ENCODE measurements at regions not wholly inside any gene's neighbourhood (a gene's known extent, or its start where the extent isn't known, plus 50 kb on each side); places are given as distances from the start of the nearest gene placed in this dataset.
A peak's percentile ranks its signal among the peaks of the same experiment; 100 is the strongest.
"Not testable (repeated sequence)": the region's sequence is repeated elsewhere in the genome, so short reads cannot be mapped to it uniquely, and the experiment has no call there.

DNA sequence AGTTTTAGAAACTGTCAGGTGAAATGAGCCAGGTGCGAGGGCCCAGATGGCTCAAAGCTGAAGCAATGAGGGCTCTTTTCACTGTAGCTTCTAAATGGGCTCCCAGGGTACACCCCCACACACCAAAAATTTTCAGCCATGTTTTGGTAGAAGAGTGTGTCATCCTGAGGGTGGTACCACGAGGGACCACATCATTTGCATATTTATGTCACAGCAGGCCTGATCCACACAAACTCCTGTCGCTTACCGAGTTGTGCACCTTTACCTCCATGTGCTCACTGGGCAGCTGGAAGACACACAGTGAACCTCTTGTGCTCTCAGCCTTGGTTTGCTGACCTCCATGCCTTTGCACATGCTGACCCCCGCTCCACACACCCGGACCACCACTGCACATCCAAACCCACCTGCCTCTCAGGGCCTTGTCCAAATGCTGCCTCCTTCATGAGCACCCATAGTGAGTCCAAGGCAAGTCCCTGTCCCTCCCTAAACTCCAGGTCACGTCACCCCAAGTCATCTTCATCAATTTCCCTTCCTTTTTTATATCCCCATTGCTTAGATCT lies 352.2 kb downstream of the BCL2L11 start:
- intact Hi-C loops (cut with micrococcal nuclease); DNase-seq: not testable (repeated sequence)
- ATAC-seq = peak; percentile 4

DNA sequence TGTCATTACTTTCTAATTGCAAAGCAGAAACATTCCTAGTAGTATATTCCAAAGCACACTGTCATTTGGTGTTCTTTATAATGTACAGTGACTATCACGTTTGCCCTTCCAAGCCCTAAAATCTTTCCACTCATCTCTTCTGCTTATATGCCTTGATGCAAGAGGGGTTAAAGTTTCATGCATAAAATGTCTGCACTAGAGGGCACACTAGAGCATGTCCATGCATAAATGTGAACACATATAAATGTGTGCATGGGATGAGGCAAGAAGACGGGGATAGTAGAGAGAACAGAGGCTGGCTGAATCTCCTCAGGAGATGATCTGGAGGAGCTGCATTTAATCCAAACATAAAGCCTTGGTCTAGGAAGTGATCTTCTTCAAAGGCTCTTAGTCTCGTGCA lies 352.8 kb downstream of the BCL2L11 start:
- DNase-seq; intact Hi-C loops (cut with micrococcal nuclease): not testable (repeated sequence)
- peak; percentile 57 for ATAC-seq

DNA sequence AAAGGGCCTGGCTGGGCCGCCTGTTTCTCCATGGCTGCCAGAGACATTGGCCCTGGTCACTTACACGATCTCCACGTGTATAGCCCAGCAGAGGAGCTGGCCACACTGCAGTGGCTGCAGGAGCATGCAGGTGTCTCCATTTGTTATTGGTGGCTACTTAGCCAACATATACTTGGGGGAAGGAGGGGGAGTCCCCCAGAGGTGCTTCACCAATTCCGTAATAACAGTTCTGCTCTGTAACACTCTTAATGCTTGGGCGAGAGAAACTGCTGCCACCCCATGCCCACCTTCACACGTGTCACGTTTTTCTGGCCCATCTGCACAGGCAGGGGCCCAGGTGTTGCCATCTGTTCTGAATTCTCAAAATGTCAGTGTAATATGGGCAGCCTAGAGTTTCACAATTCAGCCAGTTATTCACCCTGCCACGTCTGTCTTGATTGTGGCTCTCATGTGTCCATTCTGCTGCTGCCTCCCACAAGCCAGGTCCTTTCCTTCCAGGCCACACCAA lies 353.5 kb downstream of the BCL2L11 start:
- DNase-seq; intact Hi-C loops (cut with micrococcal nuclease); ATAC-seq: not testable (repeated sequence)

DNA sequence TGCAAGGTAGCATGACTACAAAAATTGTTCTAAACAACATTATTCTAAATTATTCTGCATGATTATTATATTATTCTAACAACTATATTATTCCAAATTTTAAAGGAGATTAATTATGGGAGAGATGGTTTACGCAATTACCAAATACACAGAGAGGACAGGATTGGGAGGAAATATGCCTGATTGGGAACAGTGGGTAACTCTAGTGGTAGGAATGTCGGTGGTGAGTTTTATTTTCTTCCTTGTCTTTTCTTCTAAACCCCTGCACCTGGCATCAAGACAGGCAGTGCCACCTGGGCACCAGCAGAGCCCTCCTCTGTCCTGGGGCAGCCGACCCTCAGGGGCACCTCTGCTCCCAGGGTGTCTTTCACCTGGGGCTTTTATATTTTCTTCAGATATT lies 357.6 kb downstream of the BCL2L11 start:
- DNase-seq; ATAC-seq; intact Hi-C loops (cut with micrococcal nuclease): not testable (repeated sequence)

DNA sequence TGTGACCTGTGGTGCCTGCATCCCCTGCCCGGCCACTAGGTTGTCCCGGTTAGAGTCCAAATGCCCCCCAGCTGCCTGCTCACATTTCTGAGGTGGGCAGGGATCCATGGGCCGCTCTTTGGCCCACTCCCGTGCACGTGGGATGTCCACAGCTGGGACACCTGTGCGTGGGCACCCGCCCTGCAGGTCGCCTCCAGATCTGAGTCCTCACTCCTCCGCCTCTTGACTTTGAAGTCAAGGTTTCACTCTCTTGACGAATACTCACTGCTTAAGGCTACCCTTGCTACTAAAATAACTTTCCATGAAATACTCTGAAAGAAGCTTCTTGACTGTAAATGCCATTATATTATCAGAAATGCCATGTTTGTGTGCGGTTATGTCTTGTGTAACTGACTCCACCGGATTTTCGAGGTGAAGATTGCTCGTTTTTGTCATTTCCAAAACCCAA lies 358.2 kb downstream of the BCL2L11 start:
- DNase-seq; intact Hi-C loops (cut with micrococcal nuclease); ATAC-seq: not testable (repeated sequence)

DNA sequence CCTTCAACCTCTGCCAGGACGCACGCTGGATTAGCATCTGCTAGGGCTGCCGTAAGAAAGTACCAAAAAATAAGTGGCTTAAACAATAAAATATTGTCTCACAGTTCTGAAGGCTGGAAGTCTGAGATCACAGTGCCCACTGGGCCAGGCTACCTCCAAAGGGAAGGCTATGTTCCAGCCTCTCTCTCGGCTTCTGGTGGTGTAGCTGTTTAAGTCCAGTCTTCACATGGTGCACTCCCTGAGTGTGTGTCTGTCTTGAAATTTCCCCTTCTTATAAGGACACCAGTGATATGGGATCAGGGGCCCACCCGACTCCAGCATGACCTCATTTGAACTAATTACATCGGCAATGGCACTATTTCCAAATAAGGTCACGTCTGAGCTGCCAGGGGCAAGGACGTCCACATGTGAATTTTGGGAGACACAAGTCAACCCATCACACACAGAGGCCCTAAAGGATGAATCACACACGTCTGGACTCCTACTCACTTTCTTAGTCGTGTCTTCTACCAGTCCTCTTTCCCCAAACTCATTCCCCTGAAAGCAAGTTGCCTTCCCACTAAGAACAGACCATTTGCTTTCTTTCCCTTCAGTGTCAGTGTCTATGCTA lies 359.4 kb downstream of the BCL2L11 start:
- intact Hi-C loops (cut with micrococcal nuclease); DNase-seq: not testable (repeated sequence)
- peak; percentile 28 for ATAC-seq

DNA sequence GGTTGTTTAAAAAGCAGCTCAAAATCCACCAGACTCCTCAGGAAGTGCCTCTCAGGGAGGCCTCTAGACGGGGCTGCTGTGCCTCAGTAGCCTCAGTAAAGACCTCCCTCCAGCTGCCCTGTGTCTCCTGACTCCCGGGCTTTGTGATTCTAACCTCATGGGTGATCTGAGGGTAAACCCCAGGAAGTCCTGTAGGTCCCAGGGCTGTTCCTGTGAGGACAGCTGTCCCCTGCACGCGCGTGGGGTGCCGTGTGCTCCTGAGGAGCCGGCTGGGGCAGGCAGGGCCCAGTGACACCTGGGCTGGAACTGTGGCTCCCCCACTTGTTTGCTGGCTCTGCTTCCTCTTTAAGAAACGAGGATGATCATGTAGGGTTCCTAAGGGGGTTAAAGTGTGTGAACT lies 359.9 kb downstream of the BCL2L11 start:
- peak; percentile 21 for DNase-seq
- peak; percentile 46 for ATAC-seq
- intact Hi-C loops (cut with micrococcal nuclease) = not testable (repeated sequence)

DNA sequence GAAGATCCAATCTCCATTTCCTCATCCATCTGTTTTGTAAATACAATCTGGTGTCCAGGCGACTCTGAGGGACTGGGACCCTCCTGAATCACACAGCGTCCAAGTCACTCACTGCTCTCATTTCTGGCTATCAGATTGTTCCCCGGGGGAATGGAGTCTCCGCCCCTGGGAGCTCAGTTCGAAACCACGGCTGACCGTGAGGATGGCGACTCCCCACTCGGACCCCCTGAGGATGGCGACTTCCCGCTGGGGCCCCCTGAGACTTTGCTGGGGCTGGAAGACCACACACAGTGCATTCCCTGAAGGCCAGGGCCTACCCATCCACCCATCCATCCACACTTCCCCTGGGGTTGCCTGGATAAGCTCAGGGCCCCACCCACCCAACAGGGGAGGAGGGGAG lies 360.5 kb downstream of the BCL2L11 start:
- ATAC-seq (peak; percentile 35), DNase-seq (peak; percentile 34)
- intact Hi-C loops (cut with micrococcal nuclease) = not testable (repeated sequence)

DNA sequence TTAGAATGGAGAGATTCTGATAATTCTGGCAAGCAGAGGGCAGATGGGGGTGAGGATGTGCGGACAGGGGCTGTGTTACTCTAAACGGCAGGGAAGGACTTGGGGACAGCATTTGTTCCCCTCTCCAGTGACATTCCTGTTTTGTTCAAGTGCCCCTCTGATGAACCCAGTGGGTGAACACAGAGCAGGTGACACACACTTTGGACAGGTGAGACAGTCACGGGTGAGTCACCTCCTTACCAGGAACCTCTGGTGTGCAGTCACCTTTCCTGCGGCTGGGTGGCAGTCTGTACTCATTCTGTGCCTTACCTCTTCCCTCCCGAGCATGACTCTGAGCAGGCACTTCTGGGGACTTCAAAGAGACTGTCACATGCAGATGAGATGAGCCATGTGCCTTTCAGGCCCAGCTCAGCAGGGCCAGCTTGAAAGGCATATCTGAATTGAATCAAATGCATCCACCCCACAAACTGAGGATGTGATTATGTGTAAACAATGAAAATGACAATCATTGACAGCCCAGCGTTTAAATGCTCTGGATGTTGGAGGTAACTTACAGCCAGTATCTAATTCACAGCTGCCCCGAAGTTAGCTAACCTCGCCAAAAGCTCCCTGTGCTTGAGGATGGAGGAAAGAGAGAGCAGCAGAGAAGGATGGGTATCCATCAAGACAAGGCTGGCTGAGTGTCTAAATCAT lies 362.4 kb downstream of the BCL2L11 start:
- peak; percentile 84 for ATAC-seq
- DNase-seq; intact Hi-C loops (cut with micrococcal nuclease): not testable (repeated sequence)

DNA sequence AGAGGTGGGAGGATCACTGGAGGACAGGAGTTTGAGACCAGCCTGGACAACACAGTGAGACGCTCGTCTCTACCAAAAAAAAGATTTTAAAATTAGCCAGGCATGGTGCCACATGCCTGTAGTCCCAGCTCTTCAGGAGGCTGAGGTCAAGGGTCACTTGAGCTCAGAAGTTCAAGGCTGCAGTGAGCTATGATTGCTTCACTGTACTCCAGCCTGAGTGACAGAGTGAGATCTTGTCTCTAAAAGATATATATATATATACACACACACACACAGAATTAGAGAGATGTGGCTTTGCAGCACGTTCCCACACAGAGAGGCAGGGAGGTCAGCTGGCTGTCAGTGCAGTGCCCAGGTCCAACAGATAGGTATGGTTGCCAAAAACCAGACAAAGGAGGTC lies 363.4 kb downstream of the BCL2L11 start:
- ATAC-seq; DNase-seq; intact Hi-C loops (cut with micrococcal nuclease): not testable (repeated sequence)

DNA sequence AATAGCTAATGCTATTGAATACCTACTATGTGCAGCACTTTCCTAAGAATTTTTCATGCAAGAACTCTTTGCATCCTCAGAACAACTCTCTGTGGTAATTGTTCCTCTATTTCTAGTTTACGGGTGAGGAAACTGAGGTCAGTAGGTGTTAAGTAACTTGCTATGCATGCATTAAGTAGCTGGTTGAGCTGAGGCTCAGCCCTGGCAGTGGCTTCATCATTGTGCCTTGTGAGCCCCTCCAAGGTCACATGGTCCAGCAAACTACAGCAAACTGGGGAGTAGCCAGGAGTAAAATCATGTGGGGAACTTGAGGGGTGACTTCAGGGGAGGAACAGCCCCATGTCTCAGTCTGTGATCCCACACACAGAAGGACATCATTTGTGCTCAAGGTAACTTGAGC lies 365.2 kb downstream of the BCL2L11 start:
- intact Hi-C loops (cut with micrococcal nuclease); ATAC-seq; DNase-seq: not testable (repeated sequence)

DNA sequence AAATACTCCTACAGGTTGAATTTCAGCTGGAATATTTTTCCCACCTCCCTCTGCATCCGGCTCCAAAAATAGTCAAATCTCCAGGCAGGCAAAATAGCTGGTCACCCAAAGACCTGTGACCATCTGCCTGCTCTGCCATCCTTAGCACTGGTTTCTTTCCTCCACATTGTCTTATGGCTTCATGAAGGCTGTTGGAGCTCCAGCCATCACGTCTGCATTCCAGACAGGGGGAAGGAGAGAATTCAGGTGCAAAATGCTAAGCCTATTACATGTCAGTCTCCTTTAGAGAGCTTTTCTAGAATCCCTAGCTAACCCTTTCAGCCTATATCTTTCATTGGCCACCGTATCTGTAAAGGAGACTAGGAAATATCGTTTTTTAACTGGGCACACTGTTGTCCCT lies 367.7 kb downstream of the BCL2L11 start:
- DNase-seq; ATAC-seq; intact Hi-C loops (cut with micrococcal nuclease): not testable (repeated sequence)

DNA sequence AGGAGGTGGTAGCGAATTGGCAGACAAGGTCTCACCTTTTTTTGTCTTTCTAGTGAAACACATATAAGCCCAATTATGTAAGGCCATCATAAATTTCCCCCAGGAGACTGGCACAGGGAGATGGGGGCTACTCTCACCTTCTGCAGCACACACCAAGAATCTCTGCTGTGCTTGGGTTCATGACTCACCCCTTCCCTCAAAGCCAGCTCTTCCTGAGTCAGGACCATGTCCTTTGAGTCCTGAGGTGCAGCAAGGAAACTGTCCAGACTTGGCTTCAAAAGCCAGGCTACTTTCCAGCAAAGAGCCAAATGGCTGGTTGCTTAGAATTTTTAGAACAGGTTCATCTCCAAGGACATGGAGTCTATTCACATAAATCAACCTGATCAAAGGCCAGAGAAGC lies 368.7 kb downstream of the BCL2L11 start:
- intact Hi-C loops (cut with micrococcal nuclease); ATAC-seq; DNase-seq: not testable (repeated sequence)

DNA sequence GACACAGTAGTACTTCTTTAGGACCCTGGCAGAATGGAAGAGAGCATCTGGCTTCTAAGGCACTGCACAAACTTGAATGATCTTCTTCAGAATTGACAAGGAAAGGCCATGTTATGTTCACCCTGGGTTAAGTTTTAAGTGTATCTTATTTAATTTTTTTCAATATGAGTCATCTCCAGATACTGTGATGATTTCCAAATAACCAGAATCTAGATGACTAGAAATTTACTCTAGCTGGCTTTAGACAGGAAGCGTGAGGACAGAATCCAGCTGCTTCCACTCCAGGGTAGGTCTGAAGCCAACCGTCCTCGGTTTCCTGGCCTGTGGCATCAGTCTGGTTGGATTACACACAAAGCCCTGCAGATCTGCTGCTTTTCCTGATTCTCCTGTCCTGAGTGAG lies 370.5 kb downstream of the BCL2L11 start:
- intact Hi-C loops (cut with micrococcal nuclease) = not testable (repeated sequence)

DNA sequence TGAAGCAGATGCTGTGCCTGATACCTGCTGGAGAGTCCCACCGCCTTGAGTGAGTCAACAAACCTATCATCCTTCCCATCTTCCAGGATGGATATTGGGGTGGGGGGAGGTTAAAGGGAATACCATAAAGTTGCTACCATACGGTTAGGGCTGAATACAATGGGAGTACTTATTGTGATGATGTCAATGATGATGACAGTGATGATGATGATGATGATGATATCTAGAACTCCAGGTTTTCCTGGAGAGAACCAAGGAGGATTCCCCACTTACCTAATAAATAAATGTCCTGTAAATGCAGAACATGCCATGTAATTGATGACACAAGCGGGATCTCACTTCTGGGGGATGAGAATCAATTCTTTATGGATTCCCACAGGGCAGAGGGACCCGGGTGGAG lies 370.9 kb downstream of the BCL2L11 start:
- DNase-seq; intact Hi-C loops (cut with micrococcal nuclease); ATAC-seq: not testable (repeated sequence)

More for the DNA sequence above, 370.5 kb downstream of the BCL2L11 start:
- peak; percentile 33 for ATAC-seq
- DNase-seq = not testable (repeated sequence)

DNA sequence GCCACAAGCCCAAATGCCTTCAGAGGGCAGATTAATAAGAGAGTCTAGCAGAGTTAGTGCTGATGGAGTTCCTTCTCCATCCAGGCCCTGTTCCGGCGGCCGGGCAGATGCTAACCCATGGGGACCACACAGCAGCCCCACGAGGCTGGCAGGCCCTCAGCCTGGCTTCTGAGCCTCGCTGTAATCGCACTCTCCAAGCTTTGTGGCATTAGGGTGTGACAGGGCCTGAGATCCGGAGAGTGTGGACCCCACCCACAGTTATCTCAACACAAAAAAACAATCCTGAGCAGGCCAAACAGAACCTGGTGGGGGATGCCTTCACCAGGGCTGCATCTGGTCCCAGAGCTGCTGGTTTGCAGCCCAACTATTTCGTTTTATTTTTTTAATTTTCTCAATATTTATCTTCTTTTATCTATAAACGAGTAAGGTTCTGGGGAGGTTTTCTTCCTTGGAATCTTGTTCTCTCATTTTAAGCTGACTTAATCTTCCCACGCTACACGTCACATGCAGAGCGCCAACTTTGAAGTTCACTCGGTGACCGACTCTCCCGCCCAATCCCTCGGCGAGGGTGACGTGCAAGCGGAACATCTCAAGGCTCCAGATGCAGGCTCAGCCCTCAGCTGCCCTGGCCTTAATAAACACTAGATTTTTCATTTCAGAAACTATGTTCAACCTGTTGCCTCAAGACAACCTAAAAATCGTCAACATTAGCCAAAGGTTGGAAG lies 372.4 kb downstream of the BCL2L11 start:
- intact Hi-C loops (cut with micrococcal nuclease) = not testable (repeated sequence)
- peak; percentile 42 for DNase-seq
- peak; percentile 52 for ATAC-seq

DNA sequence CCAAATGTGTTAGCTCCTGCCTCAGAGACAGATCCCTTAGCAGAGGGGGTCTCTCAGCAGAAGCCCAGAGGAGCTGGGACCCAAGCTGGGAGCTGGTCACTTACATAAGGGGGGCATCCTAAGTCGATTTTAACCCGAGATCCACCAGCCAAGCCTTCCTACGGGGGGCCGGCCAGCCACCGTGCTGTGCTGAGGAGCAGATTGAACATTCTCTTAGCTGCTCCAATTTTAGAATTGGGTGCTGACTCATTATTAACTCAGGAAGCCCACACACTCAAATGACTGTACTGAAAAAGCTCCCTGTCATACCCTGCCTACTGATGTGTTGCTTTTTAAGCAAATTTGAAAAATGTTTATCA lies 373.0 kb downstream of the BCL2L11 start:
- intact Hi-C loops (cut with micrococcal nuclease); DNase-seq: not testable (repeated sequence)
- peak; percentile 24 for ATAC-seq

DNA sequence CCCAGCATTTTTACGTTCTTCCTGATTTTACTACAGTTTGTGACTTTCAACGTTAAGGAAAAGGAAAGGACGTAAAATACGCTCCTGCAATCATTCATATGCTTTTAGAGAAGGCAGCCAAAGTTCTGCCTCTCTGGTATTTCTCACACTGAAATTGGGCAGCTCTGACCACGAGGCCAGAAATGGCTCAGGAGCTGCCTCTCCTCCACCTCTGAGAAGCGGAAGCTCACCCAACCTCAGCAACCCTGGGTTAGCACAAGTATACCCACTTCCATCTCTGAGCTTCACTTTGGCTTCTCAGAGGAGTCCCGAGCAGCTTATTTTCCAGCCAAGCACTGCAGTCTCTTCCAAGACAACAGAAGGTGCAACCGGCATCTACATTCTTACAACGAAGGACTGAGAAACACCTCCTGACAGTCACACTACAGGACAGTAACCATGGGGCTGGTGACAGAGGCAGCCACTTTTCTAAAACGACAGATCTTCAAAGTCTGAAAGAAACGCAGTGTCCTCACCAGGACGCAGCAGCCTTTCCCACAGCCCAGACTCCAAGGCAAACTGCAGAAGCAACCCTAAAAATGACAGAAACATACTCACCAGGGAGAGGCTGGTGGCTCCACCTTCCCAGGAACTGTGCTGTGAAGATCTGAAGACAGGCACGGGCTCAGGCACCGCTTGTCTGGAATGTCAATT lies 373.7 kb downstream of the BCL2L11 start:
- not testable (repeated sequence) for DNase-seq

DNA sequence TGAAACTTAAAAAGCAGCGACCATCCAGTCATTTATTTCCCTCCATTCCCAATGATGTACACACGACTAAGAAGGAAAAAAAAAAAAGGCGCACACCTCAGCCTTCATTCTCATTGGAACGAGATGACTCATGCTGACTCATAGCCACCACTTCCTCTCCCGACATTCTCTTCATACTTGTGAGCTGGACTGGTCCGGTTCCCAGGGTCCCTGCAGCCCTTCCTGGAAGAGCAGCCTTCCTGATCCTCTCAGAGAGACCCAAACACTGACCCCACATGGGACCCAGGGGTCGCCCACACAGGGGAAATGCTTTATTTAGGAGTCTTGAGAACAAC lies 374.2 kb downstream of the BCL2L11 start:
- ATAC-seq = peak; percentile 87
- DNase-seq; intact Hi-C loops (cut with micrococcal nuclease): not testable (repeated sequence)

More for the DNA sequence above, 373.7 kb downstream of the BCL2L11 start:
- intact Hi-C loops (cut with micrococcal nuclease) = not testable (repeated sequence)
- peak; percentile 48 for ATAC-seq

All from left ventricle myocardium superior (tissue), 1 donor.